ENCODE measurements at regions not wholly inside any gene's neighbourhood (a gene's known extent, or its start where the extent isn't known, plus 50 kb on each side); places are given as distances from the start of the nearest gene placed in this dataset.

DNA sequence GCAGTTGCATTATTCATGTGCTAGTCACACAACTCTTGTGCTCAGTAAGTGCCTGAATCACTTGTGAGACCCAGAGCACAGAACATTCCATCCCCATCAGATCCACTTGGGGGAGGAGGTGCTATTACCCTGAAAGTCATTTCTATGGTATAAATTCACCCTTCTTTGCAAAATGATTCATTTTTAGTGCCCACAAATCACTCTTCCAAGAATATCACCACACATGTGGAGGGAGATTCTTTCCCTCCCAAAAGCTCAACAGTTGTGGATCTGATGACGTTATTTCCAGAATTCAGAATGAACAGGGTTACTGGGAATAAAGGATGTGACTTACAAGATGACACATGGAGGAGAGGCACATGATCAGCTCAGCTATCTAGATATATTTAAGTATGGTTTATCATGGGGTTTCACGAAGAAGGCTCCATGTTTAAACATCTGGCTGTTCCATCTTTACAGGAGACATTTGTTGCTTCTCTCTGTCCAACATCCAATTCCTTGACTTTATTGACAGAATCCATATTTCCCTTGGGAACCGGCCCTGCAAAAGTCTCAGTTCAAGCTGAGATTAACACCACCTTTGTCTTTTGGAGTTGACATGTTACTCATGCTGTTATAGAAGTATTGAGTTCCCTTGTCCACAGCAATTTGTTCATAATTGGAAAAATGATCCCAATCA lies 214.2 kb upstream of the PROK2 start:
- Histone ChIP-seq H3K4me1 (ENCODE audit: low read length) (no peaks in the 10 kb centered on the region), H3K4me2 (ENCODE audit: low read depth, low read length) (no peak overlapping the region), H3K9me2 (replicated peaks; ENCODE audit: insufficient read depth, low read length) (no peaks in the 10 kb centered on the region), H3K79me2 (ENCODE audit: low read length) (no peaks in the 10 kb centered on the region), H3K9ac (ENCODE audit: low read length) (no peak overlapping the region), H3K27me3 (replicated peaks; ENCODE audit: insufficient read depth, low read length) (no peaks in the 10 kb centered on the region), H3F3A (ENCODE audit: insufficient read depth, low read length) (no peaks in the 10 kb centered on the region), H3K36me3 (replicated peaks; ENCODE audit: insufficient read depth, low read length) (no peaks in the 10 kb centered on the region), H2AFZ (ENCODE audit: low read length) (no peak overlapping the region), H4K20me1 (ENCODE audit: insufficient read depth, low read length) (no peaks in the 10 kb centered on the region), H3K27ac (ENCODE audit: low read length) (no peak overlapping the region), H3K4me3 (ENCODE audit: low read length) (no peak overlapping the region), H3K9me3 (replicated peaks; ENCODE audit: insufficient read depth, low read length) (no peaks in the 10 kb centered on the region)
- TF ChIP-seq, protein P1, sequence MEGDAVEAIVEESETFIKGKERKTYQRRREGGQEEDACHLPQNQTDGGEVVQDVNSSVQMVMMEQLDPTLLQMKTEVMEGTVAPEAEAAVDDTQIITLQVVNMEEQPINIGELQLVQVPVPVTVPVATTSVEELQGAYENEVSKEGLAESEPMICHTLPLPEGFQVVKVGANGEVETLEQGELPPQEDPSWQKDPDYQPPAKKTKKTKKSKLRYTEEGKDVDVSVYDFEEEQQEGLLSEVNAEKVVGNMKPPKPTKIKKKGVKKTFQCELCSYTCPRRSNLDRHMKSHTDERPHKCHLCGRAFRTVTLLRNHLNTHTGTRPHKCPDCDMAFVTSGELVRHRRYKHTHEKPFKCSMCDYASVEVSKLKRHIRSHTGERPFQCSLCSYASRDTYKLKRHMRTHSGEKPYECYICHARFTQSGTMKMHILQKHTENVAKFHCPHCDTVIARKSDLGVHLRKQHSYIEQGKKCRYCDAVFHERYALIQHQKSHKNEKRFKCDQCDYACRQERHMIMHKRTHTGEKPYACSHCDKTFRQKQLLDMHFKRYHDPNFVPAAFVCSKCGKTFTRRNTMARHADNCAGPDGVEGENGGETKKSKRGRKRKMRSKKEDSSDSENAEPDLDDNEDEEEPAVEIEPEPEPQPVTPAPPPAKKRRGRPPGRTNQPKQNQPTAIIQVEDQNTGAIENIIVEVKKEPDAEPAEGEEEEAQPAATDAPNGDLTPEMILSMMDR (IDR thresholded peaks at IDR 0.05; ENCODE audit: low read length), result no peak
- TF ChIP-seq EZH2 (optimal IDR thresholded peaks at IDR 0.05; ENCODE audit: low read depth, low read length) (no peak), EZH2phosphoT487 (IDR thresholded peaks at IDR 0.05; ENCODE audit: low read length) (no peak)
- DNase-seq, result no peak

DNA sequence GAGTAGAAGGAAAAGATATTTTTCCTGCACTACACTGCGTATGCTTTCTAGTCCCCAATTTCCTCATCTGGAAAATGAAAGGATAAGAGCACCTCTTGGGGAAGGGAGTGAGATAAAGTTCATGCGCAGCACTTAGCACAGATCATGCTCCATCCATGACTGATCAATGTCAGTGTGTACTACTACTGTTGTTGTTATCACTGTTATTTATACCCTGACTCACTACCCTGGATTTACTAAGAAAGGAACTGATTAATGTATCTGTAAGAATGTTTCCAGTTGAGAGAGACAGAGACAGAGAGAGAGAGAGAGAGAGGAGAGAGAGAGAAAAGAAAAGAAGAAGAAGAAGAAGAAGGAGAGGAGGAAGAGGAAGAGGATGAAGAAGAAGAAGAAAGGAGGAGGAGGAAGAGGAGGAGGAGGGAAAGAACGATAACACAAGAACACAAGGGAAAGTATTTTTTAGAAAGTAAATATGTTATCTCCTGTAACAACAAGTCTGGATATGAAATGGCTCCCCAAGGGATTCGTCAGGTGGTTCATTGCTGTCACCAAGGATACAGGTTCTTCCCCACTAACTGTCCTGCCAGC lies 212.2 kb upstream of the PROK2 start:
- no peak for DNase-seq
- no peaks in the 10 kb centered on the region for H3K79me2 ChIP-seq (ENCODE audit: low read length)
- no peaks in the 10 kb centered on the region for H3K36me3 ChIP-seq (replicated peaks; ENCODE audit: insufficient read depth, low read length)
- no peaks in the 10 kb centered on the region for H3F3A ChIP-seq (ENCODE audit: insufficient read depth, low read length)
- no peaks in the 10 kb centered on the region for H3K27me3 ChIP-seq (replicated peaks; ENCODE audit: insufficient read depth, low read length)
- H3K4me1 ChIP-seq (ENCODE audit: low read length), result no peaks in the 10 kb centered on the region
- no peak overlapping the region for H2AFZ ChIP-seq (ENCODE audit: low read length)
- H3K4me3 ChIP-seq (ENCODE audit: low read length), result no peak overlapping the region
- H3K9ac ChIP-seq (ENCODE audit: low read length), result no peak overlapping the region
- no peaks in the 10 kb centered on the region for H3K9me3 ChIP-seq (replicated peaks; ENCODE audit: insufficient read depth, low read length)
- H3K4me2 ChIP-seq (ENCODE audit: low read depth, low read length), result no peak overlapping the region
- no peak for TF ChIP-seq EZH2 (optimal IDR thresholded peaks at IDR 0.05; ENCODE audit: low read depth, low read length)
- TF ChIP-seq, protein P1 (IDR thresholded peaks at IDR 0.05; ENCODE audit: low read length), result no peak
- TF ChIP-seq EZH2phosphoT487 (IDR thresholded peaks at IDR 0.05; ENCODE audit: low read length), result no peak
- no peaks in the 10 kb centered on the region for H3K9me2 ChIP-seq (replicated peaks; ENCODE audit: insufficient read depth, low read length)
- no peak overlapping the region for H3K27ac ChIP-seq (ENCODE audit: low read length)
- no peaks in the 10 kb centered on the region for H4K20me1 ChIP-seq (ENCODE audit: insufficient read depth, low read length)

DNA sequence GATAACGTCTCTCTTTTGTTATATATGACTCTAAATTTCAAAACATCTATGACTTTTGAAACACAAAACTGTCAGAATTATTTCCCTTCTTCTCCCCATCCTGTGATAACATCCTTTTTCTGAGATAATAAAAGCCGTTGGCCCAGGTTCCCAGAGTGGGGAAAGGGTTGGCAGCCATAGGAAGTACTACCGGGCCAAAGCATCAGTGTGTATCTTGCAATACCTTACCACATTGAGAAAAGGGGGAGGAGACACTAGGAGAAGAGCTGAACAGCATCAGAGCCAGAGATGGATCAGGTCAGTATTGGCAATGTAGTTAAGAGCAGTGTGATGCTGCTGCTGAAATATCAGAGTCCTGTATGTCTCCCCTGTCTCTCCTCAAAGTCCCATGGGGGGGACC lies 210.0 kb upstream of the PROK2 start:
- Histone ChIP-seq H3K27me3 (replicated peaks; ENCODE audit: insufficient read depth, low read length) (no peaks in the 10 kb centered on the region), H3K79me2 (ENCODE audit: low read length) (no peaks in the 10 kb centered on the region), H2AFZ (ENCODE audit: low read length) (no peak overlapping the region), H3K27ac (ENCODE audit: low read length) (no peak overlapping the region), H3K4me1 (ENCODE audit: low read length) (no peaks in the 10 kb centered on the region), H4K20me1 (ENCODE audit: insufficient read depth, low read length) (no peaks in the 10 kb centered on the region), H3K36me3 (replicated peaks; ENCODE audit: insufficient read depth, low read length) (no peaks in the 10 kb centered on the region), H3F3A (ENCODE audit: insufficient read depth, low read length) (no peaks in the 10 kb centered on the region), H3K9me3 (replicated peaks; ENCODE audit: insufficient read depth, low read length) (no peaks in the 10 kb centered on the region), H3K9me2 (replicated peaks; ENCODE audit: insufficient read depth, low read length) (no peaks in the 10 kb centered on the region), H3K9ac (ENCODE audit: low read length) (no peak overlapping the region), H3K4me2 (ENCODE audit: low read depth, low read length) (no peak overlapping the region), H3K4me3 (ENCODE audit: low read length) (no peak overlapping the region)
- TF ChIP-seq, protein P1 (IDR thresholded peaks at IDR 0.05; ENCODE audit: low read length), result no peak
- no peak for TF ChIP-seq EZH2phosphoT487 (IDR thresholded peaks at IDR 0.05; ENCODE audit: low read length)
- no peak for TF ChIP-seq EZH2 (optimal IDR thresholded peaks at IDR 0.05; ENCODE audit: low read depth, low read length)
- DNase-seq, result no peak
